NCI-H2227 (cell line): ENCODE measurements at regions not wholly inside any gene's neighbourhood (a gene's known extent, or its start where the extent isn't known, plus 50 kb on each side); places are given as distances from the start of the nearest gene placed in this dataset.

ENCODE experiments used
- DNase-seq: peaks from one replicate; lab custom pipeline; 2025; ENCODE audit not compliant: unreplicated experiment; lab: John Stamatoyannopoulos, UW

DNA sequence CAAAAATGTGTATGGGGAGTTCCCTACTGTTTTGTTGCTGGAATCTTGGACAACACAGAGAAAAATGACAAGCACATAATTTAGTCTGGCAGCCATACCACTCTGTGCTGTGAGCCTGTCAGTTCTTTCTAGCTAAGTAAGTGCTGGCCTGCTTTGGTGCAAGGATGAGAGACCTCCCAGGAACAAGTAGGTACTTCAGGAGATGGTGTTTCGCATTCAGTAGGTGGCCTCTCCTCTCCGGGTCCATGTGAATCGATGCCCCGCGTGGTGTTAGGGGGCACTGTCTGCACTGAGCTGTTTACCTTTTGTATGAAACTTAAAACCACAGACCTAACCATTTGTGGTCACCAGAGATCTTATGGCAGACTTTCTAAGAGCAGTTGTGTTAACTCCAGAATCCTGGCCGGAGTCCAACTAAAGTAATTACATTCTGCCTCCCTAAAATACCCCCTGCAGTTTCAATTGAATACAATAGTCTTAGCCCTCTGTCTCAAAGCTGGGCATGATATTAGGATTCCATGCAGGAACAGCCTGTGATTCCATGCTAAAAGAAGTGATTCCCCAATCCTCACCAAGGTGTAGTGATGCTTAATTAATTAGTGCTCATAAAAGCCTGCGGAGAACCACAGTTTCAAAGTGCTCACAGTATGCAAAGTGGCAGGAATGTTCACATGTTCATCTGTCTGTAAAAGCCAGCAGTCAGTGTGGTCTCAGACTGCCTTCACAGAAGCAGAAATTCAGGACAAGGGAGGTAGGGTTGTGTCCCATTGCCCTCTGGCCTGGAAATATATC, 64.2 kb downstream of the LLPH start:
- DNase-seq, result peak; percentile 9

- no peak for DNase-seq
Observed at GRCh38 chr12:66065641-66066136, 64.9 kb downstream of the LLPH start.

DNA sequence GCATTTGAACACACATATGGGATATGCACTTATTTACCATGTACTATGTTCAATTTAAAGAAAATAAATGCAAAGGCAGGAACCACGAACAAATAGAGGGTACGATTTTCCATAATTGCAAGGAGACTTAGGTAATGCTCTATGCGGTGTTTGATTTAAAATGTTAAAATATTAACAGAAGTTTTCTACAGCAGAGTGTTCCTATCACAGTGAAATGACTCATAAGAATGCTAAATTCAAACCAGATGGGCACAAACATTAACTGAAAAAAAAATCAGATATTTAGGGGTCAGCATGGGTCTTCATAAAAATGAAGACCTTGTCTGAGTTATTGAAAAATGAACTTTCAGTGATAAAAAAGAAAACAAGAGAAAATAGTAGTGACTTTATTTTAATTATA, 65.4 kb downstream of the LLPH start:
- DNase-seq, result no peak

GRCh38 chr12:66063916-66064315, 66.6 kb downstream of the LLPH start:
- no peak for DNase-seq

GRCh38 chr12:66062290-66062625, 68.3 kb downstream of the LLPH start:
- no peak for DNase-seq

GRCh38 chr12:66061557-66062289, 68.8 kb downstream of the LLPH start:
- no peak for DNase-seq

- DNase-seq, result no peak
Observed at GRCh38 chr12:66061076-66061475, 69.5 kb downstream of the LLPH start.

DNA sequence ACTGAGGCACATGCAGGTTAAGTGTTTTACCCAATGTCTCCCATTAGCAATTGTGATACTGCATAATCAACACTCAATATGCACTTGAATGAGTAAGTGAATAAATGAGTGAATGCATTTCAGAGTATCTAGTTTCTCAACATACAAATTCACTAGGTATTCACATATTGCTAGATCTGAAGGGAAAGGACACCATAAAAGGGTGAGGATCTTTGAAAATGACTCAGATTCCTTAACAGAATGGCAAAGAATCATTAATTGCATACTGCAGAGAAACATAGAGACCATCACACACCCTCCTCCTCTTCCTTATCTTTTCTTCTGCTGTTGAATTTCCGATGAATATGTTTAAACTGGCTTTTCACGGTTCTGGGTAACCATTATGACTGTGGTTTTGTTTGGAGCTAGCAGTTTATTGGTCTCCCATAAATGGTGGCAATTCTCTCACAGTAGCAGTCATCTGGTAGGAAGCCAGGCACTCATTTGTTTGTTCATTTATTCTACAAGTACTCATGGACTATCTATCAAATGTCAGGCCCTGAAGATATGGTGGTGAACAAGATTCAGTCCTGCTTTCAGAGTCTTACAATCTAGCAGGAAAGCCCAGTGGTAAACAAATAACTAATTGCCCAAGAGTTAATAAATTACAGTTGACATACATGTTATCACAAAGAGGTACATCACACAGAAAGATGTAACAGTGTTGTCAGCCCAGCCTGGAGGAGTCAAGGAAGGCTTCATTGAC, 70.2 kb downstream of the LLPH start:
- no peak for DNase-seq

- DNase-seq, result no peak
Observed at GRCh38 chr12:66059666-66060065, 70.9 kb downstream of the LLPH start.

- DNase-seq, result no peak
Observed at GRCh38 chr12:66058554-66058953, 72.0 kb downstream of the LLPH start.

DNA sequence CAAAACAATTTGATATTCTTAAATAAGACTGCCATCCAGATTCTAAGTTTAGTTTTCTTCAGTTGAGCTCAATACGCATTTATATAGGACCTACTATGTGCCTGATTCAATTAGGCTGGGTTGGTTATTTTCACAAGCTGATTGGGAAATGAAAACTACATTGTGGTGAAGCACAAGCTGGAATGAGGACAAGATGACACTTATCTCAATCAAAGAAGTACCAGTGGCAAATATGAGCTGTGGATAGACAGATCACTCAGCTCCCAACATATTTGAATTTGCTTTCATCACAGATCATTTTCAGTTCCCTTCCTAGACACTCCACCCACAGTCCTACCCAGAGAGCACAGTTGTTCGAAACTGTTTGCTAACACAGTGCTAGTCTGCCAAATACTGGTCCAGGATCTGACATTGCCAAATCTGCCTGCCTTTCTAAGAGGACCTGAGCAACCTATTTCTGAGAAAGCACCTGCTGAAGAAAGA, 74.7 kb downstream of the LLPH start:
- no peak for DNase-seq

DNA sequence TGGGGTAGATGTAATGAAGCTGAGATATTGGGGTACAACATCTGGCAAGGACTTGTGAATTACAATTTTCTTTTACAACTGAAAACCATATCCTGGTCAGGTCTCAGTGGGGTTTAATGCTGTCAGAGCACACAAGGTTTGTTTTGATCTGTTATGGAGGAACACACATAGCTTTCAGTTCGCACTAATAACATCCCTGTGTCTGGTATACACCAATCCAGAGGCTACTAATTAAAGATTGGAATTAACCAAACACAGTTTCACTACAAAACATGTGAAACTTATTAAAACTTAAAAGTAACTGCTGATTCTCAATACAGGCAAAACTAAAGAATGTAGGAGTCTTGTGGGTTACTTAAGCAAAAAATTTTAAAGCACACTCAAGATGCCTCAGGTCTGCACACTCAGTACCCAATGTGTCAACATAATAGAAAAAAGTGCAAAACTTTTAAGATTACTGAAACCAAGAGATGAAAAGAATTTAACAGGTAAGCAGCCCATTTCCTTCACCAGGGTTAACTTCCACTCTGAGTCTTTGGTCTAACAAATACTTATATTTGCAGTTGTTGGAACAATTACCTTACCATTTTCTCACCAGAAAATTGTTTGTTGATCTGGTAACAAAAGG, 77.4 kb downstream of the LLPH start:
- no peak for DNase-seq

- no peak for DNase-seq
Observed at GRCh38 chr12:66051361-66051760, 79.2 kb downstream of the LLPH start.

GRCh38 chr12:66050610-66051009, 79.9 kb downstream of the LLPH start:
- no peak for DNase-seq

GRCh38 chr12:66050283-66050576, 80.3 kb downstream of the LLPH start:
- no peak for DNase-seq

- DNase-seq, result no peak
Observed at GRCh38 chr12:66049538-66050282, 80.8 kb downstream of the LLPH start.

- DNase-seq, result no peak
Observed at GRCh38 chr12:66048835-66049537, 81.6 kb downstream of the LLPH start.

DNA sequence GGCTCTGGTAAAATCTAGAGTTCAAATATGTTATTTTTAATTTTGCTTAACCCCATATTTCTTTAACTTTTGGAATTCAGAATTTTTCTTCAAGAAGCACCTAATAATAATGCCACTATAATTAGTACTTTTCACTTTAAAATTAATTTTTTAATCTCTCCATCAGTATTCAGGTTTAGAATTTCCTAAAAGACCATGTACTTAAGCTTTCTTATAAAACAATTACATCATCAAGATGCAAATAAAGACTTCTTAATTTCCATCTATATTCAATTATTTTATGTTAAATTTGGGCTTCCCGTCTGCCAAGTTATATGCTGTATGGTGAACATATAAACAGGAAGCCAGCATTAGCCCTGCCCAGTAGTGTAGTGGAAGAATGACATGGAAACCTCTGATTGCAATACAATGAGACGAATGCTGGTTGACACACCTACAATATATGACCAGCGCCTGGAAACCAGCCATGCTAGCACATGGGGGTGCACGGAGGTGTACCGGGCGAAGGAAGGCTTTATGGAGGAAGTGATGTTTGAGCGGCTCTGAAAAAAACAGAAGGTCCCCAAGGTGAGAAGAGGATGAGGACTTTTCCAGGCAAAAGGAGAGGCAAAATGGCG, 82.2 kb downstream of the LLPH start:
- DNase-seq, result no peak

DNA sequence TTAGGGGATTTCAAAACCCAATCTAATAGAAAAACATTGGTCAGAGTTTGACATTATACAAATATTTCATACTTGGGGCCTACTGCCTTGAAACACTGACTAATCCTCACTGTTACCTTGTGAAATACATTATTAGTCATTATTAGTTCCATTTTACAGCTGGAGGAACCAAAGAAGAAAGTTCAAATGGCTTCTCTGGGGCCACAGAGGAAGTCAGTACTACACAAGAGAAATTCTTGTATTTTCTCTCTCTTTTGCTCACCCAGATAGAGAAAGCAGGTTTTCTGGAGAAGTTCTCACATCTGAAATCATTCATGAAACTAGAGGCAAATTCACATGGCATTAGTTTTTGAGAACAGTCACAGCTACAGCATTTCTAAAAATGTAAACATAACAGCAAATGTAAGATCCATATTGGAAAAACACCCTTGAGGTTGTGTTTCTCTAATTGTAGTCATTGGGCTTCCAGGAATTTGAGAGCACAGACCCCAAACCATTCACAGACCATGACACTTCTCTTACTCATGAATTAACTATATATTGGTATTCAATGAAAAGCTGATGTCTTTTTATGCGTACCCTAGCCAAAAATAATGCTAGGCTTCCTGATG, 83.0 kb downstream of the LLPH start:
- DNase-seq, result no peak
